ENCODE measurements at regions not wholly inside any gene's neighbourhood (a gene's known extent, or its start where the extent isn't known, plus 50 kb on each side); places are given as distances from the start of the nearest gene placed in this dataset.

DNA sequence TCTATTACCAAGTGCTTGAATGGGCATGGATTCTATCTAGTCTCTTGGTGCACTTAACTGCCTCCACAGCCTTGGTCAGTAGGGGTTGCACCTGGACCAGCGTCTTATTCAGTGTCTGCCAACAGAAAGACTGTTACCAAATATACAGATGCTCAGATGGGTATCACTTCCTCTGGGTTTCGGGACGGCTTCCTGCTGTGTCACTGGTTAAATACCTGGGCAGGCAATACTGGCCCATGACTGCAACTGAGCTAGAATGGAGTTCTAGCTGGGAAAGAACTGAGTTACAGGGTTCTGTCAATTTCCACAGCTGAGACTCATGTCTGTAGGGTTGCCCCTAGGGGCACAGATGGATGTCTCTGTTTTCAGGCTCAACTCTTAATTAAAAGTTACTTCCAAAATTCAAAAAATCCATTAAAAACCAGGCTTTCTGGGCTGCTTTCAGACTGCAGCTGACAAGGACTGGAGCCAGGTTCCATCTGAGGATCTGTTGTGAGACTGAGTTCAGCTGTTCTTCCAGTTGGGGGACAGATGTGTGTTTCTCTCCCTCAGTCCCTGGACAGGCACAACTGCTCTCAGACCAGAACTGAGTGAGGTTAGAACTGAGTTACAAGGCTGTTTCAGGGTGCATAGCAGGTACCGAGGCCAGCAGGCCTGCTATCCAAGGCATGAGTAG lies 789.6 kb upstream of the SLC8A1 start:
- intact Hi-C loops (cut with DNase I; ENCODE audit: low total_unique reads) = no loop called here

DNA sequence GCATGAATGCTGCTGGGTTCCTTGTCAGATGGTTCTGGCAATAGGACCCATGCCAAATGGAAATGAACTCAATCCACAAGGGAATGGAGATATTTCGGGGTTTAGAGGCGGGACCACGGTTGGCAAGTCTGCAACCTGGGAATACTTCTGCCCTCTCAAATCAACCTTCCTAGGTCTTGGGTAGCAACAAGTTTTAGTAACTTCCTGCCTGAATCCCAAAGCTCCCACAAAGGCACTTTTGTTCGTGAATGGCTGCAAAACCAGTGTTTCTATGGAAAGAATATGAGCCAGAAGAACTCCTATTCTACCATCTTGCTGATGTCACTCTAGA lies 790.1 kb upstream of the SLC8A1 start:
- Histone ChIP-seq H3K36me3 (no peaks in the 10 kb centered on the region), H3K4me1 (no peaks in the 10 kb centered on the region), H3K4me3 (no peak overlapping the region), H3K27me3 (no peaks in the 10 kb centered on the region), H3K27ac (no peak overlapping the region), H3K9me3 (no peaks in the 10 kb centered on the region)
- DNase-seq = no peak
- intact Hi-C loops (cut with DNase I; ENCODE audit: low total_unique reads) = no loop called here
- no peak for TF ChIP-seq POLR2A (IDR thresholded peaks at IDR 0.05)
- TF ChIP-seq, protein P1, sequence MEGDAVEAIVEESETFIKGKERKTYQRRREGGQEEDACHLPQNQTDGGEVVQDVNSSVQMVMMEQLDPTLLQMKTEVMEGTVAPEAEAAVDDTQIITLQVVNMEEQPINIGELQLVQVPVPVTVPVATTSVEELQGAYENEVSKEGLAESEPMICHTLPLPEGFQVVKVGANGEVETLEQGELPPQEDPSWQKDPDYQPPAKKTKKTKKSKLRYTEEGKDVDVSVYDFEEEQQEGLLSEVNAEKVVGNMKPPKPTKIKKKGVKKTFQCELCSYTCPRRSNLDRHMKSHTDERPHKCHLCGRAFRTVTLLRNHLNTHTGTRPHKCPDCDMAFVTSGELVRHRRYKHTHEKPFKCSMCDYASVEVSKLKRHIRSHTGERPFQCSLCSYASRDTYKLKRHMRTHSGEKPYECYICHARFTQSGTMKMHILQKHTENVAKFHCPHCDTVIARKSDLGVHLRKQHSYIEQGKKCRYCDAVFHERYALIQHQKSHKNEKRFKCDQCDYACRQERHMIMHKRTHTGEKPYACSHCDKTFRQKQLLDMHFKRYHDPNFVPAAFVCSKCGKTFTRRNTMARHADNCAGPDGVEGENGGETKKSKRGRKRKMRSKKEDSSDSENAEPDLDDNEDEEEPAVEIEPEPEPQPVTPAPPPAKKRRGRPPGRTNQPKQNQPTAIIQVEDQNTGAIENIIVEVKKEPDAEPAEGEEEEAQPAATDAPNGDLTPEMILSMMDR (IDR thresholded peaks at IDR 0.05) = no peak

More for the DNA sequence above, 789.6 kb upstream of the SLC8A1 start:
- H3K27ac ChIP-seq = no peak overlapping the region
- H3K4me3 ChIP-seq = no peak overlapping the region
- DNase-seq = no peak
- no peak for TF ChIP-seq POLR2A (IDR thresholded peaks at IDR 0.05)
- TF ChIP-seq, protein P1 (IDR thresholded peaks at IDR 0.05) = no peak
- H3K9me3 ChIP-seq = no peaks in the 10 kb centered on the region
- no peaks in the 10 kb centered on the region for H3K27me3 ChIP-seq
- no peaks in the 10 kb centered on the region for H3K36me3 ChIP-seq
- H3K4me1 ChIP-seq = no peaks in the 10 kb centered on the region

DNA sequence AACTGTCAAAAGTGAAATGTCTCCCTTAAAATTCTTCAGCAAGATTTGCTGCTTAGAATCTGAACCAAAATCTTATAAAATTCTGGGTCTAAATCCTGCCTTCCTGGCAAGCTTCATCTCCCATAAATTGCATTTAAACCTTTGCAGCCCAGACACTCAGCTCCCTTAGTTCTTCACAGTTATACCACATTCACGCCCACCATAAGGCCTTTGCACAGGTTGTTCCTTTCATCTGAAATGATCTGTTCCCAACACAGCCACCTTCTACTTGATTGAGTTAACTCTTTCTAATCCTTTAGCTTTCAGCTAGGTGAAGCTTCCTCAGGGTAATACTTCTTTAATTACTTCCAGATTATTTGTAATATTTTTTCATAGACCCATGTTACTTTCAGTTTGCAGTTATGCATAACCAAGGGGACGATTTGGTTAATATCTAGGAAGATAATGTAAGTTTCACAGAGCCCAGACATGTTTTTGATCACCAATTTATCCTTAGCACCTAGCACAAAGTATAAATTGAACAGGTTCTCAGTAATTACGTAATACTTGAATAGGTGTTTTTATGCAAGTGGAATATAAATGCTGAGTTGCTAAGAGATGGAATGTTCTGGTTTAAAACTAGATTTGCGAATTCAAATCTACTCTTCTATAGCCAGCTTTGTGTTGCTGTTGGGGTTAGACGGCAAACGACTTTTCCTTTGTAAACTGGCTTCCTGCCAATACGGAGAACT lies 779.7 kb upstream of the PKDCC start:
- Histone ChIP-seq H3K9me3 (no peaks in the 10 kb centered on the region), H3K4me3 (no peak overlapping the region), H3K27me3 (no peaks in the 10 kb centered on the region), H3K4me1 (no peaks in the 10 kb centered on the region), H3K27ac (no peak overlapping the region), H3K36me3 (no peaks in the 10 kb centered on the region)
- DNase-seq = no peak
- TF ChIP-seq POLR2A (IDR thresholded peaks at IDR 0.05) = no peak
- TF ChIP-seq, protein P1 (IDR thresholded peaks at IDR 0.05) = no peak
- intact Hi-C loops (cut with DNase I; ENCODE audit: low total_unique reads) = no loop called here

DNA sequence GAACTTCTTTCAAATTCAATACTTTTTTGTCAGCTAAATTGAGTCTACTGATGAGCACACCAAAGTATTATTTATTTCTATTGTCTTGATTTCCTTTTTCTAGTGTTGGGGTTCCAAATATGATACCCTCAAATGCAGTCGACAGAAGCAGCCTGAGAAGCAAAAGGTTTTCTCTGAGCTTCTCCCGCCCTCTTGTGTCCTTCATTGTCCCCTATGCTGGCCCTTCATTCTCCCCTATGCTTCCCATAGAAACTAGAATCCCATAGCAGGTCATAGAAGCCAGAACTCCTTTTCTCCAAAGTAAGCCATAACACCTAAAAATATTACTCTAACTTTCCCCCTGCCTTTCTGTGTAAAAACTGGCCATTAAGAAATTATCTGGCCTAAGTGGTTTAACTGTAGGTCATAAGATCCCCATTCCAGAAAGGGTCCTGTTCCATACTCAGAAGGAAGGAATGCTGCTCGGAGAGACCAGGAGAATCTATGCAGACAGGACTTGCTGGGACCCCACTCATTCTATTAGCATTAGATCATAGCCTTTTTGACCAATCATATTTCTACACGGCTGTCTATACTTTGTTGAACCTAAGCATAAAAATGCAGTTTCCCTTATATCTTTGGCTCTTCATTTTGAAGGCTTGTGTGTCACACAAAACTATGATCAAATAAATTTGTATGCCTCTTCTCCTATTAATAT lies 764.6 kb upstream of the PKDCC start:
- intact Hi-C loops (cut with DNase I; ENCODE audit: low total_unique reads) = no loop called here
- Histone ChIP-seq H3K4me1 (no peaks in the 10 kb centered on the region), H3K4me3 (no peak overlapping the region), H3K27me3 (no peaks in the 10 kb centered on the region), H3K36me3 (no peaks in the 10 kb centered on the region), H3K27ac (no peak overlapping the region), H3K9me3 (no peaks in the 10 kb centered on the region)
- no peak for DNase-seq
- TF ChIP-seq POLR2A (IDR thresholded peaks at IDR 0.05) = no peak
- TF ChIP-seq, protein P1 (IDR thresholded peaks at IDR 0.05) = no peak

DNA sequence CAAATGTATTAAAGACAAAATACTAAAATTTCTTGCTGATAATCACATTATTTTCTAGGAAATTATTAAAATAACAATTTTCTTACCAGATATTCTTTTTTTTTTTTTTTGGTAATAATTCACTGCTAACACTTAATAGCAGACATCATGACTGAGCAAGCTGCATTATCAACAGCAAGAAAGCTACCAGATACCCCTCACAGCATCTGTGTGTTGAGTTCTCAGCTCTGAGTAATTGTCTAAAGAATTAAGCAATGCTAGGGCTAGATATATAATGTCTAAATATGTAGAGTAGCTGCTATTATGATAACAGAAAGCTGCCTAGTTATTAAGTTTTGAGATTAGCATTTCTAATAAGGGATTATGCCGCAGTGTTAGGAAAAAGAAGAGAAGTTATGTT lies 754.3 kb upstream of the PKDCC start:
- TF ChIP-seq POLR2A (IDR thresholded peaks at IDR 0.05) = no peak
- TF ChIP-seq, protein P1 (IDR thresholded peaks at IDR 0.05) = no peak
- H3K4me1 ChIP-seq = no peaks in the 10 kb centered on the region
- no peak for DNase-seq
- no peaks in the 10 kb centered on the region for H3K9me3 ChIP-seq
- intact Hi-C loops (cut with DNase I; ENCODE audit: low total_unique reads) = no loop called here
- no peak overlapping the region for H3K4me3 ChIP-seq
- H3K27me3 ChIP-seq = no peaks in the 10 kb centered on the region
- no peaks in the 10 kb centered on the region for H3K36me3 ChIP-seq
- H3K27ac ChIP-seq = no peak overlapping the region

Measured in uterus (tissue), 3 donors.